IMR-90 (cell line): ENCODE measurements at regions not wholly inside any gene's neighbourhood (a gene's known extent, or its start where the extent isn't known, plus 50 kb on each side); places are given as distances from the start of the nearest gene placed in this dataset.

ENCODE experiments used
- BHLHE40 ChIP-seq: fragments of 150-350 bp; IDR thresholded peaks from 2 replicates; pipeline ENCODE4 v1.6.1; 2016; ENCODE audit warnings: mild to moderate bottlenecking, low read depth, low read length
- MAZ ChIP-seq: IDR thresholded peaks from 2 replicates; pipeline ENCODE4 v1.6.1; 2012; ENCODE audit warnings: low read depth, mild to moderate bottlenecking, low read length, improper control_type of control experiment, moderate library complexity, borderline replicate concordance
- MXI1 ChIP-seq: IDR thresholded peaks from 2 replicates; pipeline ENCODE4 v1.6.1; 2012; ENCODE audit warnings: low read depth, mild to moderate bottlenecking, low read length, moderate library complexity, borderline replicate concordance
- POLR2A ChIP-seq: IDR thresholded peaks from 2 replicates; pipeline ENCODE4 v1.6.1; 2012; ENCODE audit warnings: mild to moderate bottlenecking, low read depth, low read length
- RCOR1 ChIP-seq: IDR thresholded peaks from 2 replicates; pipeline ENCODE4 v1.6.1; 2012; ENCODE audit warnings: mild to moderate bottlenecking, low read length, improper control_type of control experiment; ENCODE audit not compliant: insufficient replicate concordance
- TF ChIP-seq, protein P1 (sequence below): conservative IDR thresholded peaks from 2 replicates; pipeline ENCODE4 v1.5.1; 2012; ENCODE audit warnings: mild to moderate bottlenecking, low read depth, low read length, improper control_type of control experiment

DNA sequence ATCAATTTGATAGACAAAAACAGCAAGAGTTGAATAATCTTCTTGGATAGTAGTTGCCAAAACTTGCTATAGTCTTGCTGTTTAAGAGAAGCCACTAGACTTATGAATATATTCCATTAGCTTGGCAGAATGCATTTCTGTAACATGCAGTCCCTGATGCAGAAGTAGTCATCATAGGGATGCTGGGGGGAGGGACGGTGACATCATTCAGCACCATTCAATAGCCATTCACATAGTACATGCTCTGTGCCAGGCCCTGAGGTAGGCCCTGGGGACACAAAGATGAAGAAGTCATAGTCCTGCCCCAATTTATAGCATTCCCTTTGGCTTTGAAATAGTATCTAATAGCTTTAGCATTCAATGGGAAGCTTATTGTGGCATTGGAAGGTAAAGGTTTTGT is 185.5 kb upstream of the AFF2 start:
- TF ChIP-seq MXI1 (no peak), MAZ (no peak), POLR2A (no peak), BHLHE40 (no peak), RCOR1 (no peak)
- TF ChIP-seq, protein P1, sequence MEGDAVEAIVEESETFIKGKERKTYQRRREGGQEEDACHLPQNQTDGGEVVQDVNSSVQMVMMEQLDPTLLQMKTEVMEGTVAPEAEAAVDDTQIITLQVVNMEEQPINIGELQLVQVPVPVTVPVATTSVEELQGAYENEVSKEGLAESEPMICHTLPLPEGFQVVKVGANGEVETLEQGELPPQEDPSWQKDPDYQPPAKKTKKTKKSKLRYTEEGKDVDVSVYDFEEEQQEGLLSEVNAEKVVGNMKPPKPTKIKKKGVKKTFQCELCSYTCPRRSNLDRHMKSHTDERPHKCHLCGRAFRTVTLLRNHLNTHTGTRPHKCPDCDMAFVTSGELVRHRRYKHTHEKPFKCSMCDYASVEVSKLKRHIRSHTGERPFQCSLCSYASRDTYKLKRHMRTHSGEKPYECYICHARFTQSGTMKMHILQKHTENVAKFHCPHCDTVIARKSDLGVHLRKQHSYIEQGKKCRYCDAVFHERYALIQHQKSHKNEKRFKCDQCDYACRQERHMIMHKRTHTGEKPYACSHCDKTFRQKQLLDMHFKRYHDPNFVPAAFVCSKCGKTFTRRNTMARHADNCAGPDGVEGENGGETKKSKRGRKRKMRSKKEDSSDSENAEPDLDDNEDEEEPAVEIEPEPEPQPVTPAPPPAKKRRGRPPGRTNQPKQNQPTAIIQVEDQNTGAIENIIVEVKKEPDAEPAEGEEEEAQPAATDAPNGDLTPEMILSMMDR: no peak
